HFFc6 (cell line): ENCODE measurements at regions not wholly inside any gene's neighbourhood (a gene's known extent, or its start where the extent isn't known, plus 50 kb on each side); places are given as distances from the start of the nearest gene placed in this dataset.

Experiments used
- DNase-seq: peaks from one replicate; pipeline ENCODE4 v3.0.0-alpha.2; 2018
- H3K27ac Mint-ChIP-seq: 2 replicates; pipeline ENCODE4 v1.8.0; 2020; ENCODE audit warnings: mild to moderate bottlenecking, mixed read lengths
- H3K27me3 Mint-ChIP-seq: 2 replicates; pipeline ENCODE4 v1.8.0; 2021; ENCODE audit warnings: mild to moderate bottlenecking, moderate library complexity, mixed read lengths; ENCODE audit not compliant: insufficient read depth
- H3K36me3 Mint-ChIP-seq: 2 replicates; pipeline ENCODE4 v1.8.0; 2021; ENCODE audit warnings: low read depth, mixed read lengths
- H3K4me1 Mint-ChIP-seq: 2 replicates; pipeline ENCODE4 v1.8.0; 2020; ENCODE audit warnings: low read depth, mixed read lengths
- H3K4me3 Mint-ChIP-seq: 2 replicates; pipeline ENCODE4 v1.8.0; 2020; ENCODE audit warnings: mild to moderate bottlenecking, moderate library complexity, mixed read lengths
- H3K9me3 Mint-ChIP-seq: 2 replicates; pipeline ENCODE4 v1.8.0; 2020; ENCODE audit warnings: mild to moderate bottlenecking, mixed read lengths
- CTCF ChIP-seq: fragments of 200-600 bp; sonication (generic); IDR thresholded peaks from 2 replicates; pipeline ENCODE4 v1.5.0; 2021; ENCODE audit warnings: antibody characterized with exemption, mild to moderate bottlenecking

- H3K4me3 Mint-ChIP-seq: no peak overlapping the region
- H3K36me3 Mint-ChIP-seq: no peaks in the 10 kb centered on the region
- no peaks in the 10 kb centered on the region for H3K27me3 Mint-ChIP-seq
- no peak for TF ChIP-seq CTCF
- peaks cover 25% of the 10 kb centered on the region for H3K4me1 Mint-ChIP-seq
- no peak for DNase-seq
- no peaks in the 10 kb centered on the region for H3K9me3 Mint-ChIP-seq
- no peak overlapping the region for H3K27ac Mint-ChIP-seq
These were observed 66.0 kb downstream of the ARL4C start for GRCh38 chr2:234430871-234431270.

GRCh38 chr2:234429265-234429664 is 67.6 kb downstream of the ARL4C start:
- no peak for TF ChIP-seq CTCF
- H3K4me3 Mint-ChIP-seq: no peak overlapping the region
- no peak overlapping the region; the same call in 1 of the 2 replicates for H3K27ac Mint-ChIP-seq
- H3K9me3 Mint-ChIP-seq: no peaks in the 10 kb centered on the region
- H3K36me3 Mint-ChIP-seq: no peaks in the 10 kb centered on the region
- peaks cover 28% of the 10 kb centered on the region for H3K4me1 Mint-ChIP-seq
- DNase-seq: no peak
- no peaks in the 10 kb centered on the region for H3K27me3 Mint-ChIP-seq

GRCh38 chr2:234427081-234428061 is 69.5 kb downstream of the ARL4C start:
- H3K9me3 Mint-ChIP-seq: no peaks in the 10 kb centered on the region
- H3K4me1 Mint-ChIP-seq: peaks cover 43% of the 10 kb centered on the region
- H3K27ac Mint-ChIP-seq: peak overlapping the region; percentile 26
- H3K4me3 Mint-ChIP-seq: no peak overlapping the region; the same call in 1 of the 2 replicates
- no peak for TF ChIP-seq CTCF
- no peaks in the 10 kb centered on the region for H3K27me3 Mint-ChIP-seq
- H3K36me3 Mint-ChIP-seq: no peaks in the 10 kb centered on the region
- peak; percentile 32 for DNase-seq

- Mint-ChIP-seq H3K27ac (no peak overlapping the region), H3K4me1 (peaks cover 49% of the 10 kb centered on the region), H3K4me3 (no peak overlapping the region), H3K36me3 (no peaks in the 10 kb centered on the region), H3K27me3 (no peaks in the 10 kb centered on the region), H3K9me3 (no peaks in the 10 kb centered on the region)
- DNase-seq: no peak
- no peak for TF ChIP-seq CTCF
These were observed 70.3 kb downstream of the ARL4C start for GRCh38 chr2:234426616-234427015.

- no peaks in the 10 kb centered on the region for H3K9me3 Mint-ChIP-seq
- H3K4me3 Mint-ChIP-seq: no peak overlapping the region
- TF ChIP-seq CTCF: no peak
- no peaks in the 10 kb centered on the region for H3K36me3 Mint-ChIP-seq
- H3K27ac Mint-ChIP-seq: no peak overlapping the region
- no peak for DNase-seq
- no peaks in the 10 kb centered on the region for H3K27me3 Mint-ChIP-seq
- H3K4me1 Mint-ChIP-seq: peaks cover 49% of the 10 kb centered on the region
These were observed 71.0 kb downstream of the ARL4C start for GRCh38 chr2:234425639-234426603.
